ENCODE measurements at regions not wholly inside any gene's neighbourhood (a gene's known extent, or its start where the extent isn't known, plus 50 kb on each side); places are given as distances from the start of the nearest gene placed in this dataset.

DNA sequence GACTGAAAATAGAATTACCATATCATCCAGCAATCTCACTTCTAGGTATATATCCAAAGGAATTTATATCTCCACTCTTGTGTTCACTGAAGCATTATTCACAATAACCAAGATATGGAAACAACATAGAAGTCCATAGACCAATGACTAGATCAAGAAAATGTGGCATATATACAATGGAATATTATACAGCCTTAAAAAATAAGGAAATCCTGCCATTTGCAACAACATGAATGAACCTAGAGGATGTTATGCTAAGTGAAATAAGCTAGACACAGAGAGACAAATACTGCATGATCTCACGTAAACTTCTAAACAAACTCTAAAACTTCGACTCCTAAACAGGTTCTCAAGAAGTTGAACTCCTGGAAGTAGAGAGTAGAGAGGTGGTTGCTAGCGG, 254.5 kb downstream of the SKIDA1 start:
- no peak for DNase-seq
- H3K36me3 ChIP-seq, result no peaks in the 10 kb centered on the region
- no peak for TF ChIP-seq POLR2A (IDR thresholded peaks at IDR 0.05)
- TF ChIP-seq, protein P1, sequence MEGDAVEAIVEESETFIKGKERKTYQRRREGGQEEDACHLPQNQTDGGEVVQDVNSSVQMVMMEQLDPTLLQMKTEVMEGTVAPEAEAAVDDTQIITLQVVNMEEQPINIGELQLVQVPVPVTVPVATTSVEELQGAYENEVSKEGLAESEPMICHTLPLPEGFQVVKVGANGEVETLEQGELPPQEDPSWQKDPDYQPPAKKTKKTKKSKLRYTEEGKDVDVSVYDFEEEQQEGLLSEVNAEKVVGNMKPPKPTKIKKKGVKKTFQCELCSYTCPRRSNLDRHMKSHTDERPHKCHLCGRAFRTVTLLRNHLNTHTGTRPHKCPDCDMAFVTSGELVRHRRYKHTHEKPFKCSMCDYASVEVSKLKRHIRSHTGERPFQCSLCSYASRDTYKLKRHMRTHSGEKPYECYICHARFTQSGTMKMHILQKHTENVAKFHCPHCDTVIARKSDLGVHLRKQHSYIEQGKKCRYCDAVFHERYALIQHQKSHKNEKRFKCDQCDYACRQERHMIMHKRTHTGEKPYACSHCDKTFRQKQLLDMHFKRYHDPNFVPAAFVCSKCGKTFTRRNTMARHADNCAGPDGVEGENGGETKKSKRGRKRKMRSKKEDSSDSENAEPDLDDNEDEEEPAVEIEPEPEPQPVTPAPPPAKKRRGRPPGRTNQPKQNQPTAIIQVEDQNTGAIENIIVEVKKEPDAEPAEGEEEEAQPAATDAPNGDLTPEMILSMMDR (IDR thresholded peaks at IDR 0.05), result no peak
- no peaks in the 10 kb centered on the region for H3K4me1 ChIP-seq
- no peaks in the 10 kb centered on the region for H3K27me3 ChIP-seq
- H3K4me3 ChIP-seq, result no peak overlapping the region
- H3K27ac ChIP-seq, result no peak overlapping the region
- H3K9me3 ChIP-seq, result no peaks in the 10 kb centered on the region

DNA sequence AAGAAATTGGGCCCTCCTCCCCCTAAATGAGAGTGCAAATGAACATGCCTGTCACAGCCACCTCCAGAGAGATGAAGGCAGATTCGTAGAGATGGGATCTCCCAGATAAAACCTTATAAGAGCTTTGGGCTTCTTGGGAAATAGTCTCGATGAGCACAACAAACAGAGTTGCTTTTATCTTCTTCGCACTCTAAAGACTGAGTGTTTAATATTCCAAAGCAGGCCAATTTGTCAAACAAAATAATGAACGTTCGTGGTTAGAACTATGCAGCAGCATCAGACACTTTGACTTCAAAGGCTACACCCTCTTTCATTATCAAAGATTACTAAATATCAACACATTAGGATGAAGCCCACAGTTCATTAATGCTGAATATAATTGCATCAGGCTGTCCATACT, 256.2 kb downstream of the SKIDA1 start:
- H3K4me3 ChIP-seq, result no peak overlapping the region
- TF ChIP-seq, protein P1 (IDR thresholded peaks at IDR 0.05), result no peak
- TF ChIP-seq POLR2A (IDR thresholded peaks at IDR 0.05), result no peak
- H3K9me3 ChIP-seq, result no peaks in the 10 kb centered on the region
- H3K27me3 ChIP-seq, result no peaks in the 10 kb centered on the region
- no peak for DNase-seq
- H3K27ac ChIP-seq, result no peak overlapping the region
- H3K36me3 ChIP-seq, result no peaks in the 10 kb centered on the region
- no peaks in the 10 kb centered on the region for H3K4me1 ChIP-seq

DNA sequence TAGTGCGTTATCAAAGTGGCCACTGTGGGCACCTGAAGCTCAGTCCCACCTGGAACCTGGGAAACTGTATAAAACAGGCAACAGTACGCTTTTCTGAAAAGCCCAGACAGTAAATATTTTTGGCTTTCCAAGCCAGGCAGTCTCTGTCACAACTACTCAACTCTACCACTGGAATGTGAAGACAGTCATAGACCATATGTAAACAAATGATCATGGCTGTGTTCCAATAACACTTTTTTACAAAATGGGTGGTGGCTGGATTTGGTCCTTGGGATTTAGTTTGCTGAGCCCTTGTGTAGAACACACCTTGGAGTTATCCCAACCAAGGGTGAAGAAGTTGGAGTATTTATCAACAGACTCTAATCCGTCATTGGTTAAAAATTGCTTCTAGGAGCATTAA, 259.9 kb downstream of the SKIDA1 start:
- TF ChIP-seq, protein P1 (IDR thresholded peaks at IDR 0.05), result no peak
- no peak for TF ChIP-seq POLR2A (IDR thresholded peaks at IDR 0.05)
- H3K4me1 ChIP-seq, result no peaks in the 10 kb centered on the region
- H3K36me3 ChIP-seq, result no peaks in the 10 kb centered on the region
- no peak for DNase-seq
- no peaks in the 10 kb centered on the region for H3K9me3 ChIP-seq
- no peak overlapping the region for H3K4me3 ChIP-seq
- no peak overlapping the region for H3K27ac ChIP-seq
- no peaks in the 10 kb centered on the region for H3K27me3 ChIP-seq

DNA sequence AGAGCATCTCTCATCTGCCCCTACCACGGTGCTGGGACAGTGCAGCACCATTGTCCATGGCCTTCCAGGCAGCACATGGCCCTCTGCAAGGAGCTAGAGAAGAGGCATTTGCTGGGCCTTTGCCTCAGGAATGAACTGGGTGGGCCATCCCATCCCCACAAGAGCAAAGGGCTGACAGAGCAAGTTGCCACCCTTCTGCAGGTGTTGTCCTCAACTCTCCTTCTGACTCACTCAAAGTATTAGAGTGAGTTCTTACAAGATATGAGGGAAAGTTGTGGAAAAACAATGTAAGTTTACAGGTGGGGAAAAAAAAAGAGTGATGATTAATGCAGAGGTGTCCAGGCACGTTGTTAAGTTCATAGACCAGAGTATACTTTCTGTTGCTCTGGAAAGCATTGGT, 261.2 kb downstream of the SKIDA1 start:
- Histone ChIP-seq H3K9me3 (no peaks in the 10 kb centered on the region), H3K27me3 (no peaks in the 10 kb centered on the region), H3K4me3 (no peak overlapping the region), H3K36me3 (no peaks in the 10 kb centered on the region), H3K27ac (no peak overlapping the region), H3K4me1 (no peaks in the 10 kb centered on the region)
- DNase-seq, result no peak
- no peak for TF ChIP-seq POLR2A (IDR thresholded peaks at IDR 0.05)
- TF ChIP-seq, protein P1 (IDR thresholded peaks at IDR 0.05), result no peak

DNA sequence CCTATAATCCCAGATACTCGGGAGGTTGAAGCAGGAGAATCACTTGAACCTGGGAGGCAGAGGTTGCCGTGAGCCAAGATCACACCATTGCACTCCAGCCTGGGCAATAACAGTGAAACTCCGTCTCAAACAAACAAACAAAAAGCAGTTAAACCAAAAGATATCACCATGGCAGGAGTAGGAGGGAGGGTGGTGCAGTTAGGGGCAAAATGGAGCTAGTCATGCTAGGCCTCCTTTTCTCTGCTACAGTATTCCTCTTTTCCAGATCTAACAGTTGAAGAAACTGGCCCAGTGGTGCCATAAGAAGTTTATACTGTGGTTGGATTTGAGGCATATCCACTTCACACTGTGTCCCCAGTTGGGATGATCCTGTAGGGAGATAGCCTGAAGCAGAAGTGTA, 261.6 kb downstream of the SKIDA1 start:
- TF ChIP-seq POLR2A (IDR thresholded peaks at IDR 0.05), result no peak
- TF ChIP-seq, protein P1 (IDR thresholded peaks at IDR 0.05), result no peak
- Histone ChIP-seq H3K4me1 (no peaks in the 10 kb centered on the region), H3K27me3 (no peaks in the 10 kb centered on the region), H3K9me3 (no peaks in the 10 kb centered on the region), H3K36me3 (no peaks in the 10 kb centered on the region), H3K27ac (no peak overlapping the region), H3K4me3 (no peak overlapping the region)
- no peak for DNase-seq

DNA sequence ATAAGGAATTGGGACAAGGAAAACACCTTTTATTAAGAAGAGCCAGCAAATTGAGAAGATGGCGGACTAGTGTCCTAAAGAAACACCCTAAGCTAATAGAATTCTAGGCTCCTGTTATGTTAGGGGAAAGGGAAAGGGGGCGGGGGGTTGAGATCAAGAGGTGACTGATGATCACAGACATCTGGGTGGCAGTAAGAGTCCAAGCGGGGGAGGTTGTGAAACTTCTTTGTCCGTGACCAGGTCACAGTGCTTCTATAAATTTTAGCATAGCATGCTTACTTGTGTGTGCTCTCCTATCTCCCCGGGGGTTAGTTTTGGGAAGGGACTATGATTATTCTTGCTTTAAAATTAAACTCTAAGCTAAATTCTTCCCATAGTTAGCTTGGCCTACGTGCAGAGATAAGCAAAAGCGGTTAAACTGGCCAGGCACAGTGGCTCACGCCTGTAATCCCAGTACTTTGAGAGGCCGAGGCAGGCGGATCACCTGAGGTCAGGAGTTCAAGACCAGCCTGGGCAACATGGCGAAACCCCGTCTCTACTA, 262.1 kb downstream of the SKIDA1 start:
- Histone ChIP-seq H3K4me3 (no peak overlapping the region), H3K9me3 (no peaks in the 10 kb centered on the region), H3K4me1 (no peaks in the 10 kb centered on the region), H3K36me3 (no peaks in the 10 kb centered on the region), H3K27ac (no peak overlapping the region), H3K27me3 (no peaks in the 10 kb centered on the region)
- no peak for DNase-seq
- TF ChIP-seq POLR2A (IDR thresholded peaks at IDR 0.05), result no peak
- TF ChIP-seq, protein P1 (IDR thresholded peaks at IDR 0.05), result no peak

Data from Peyer's patch (tissue), 4 donors.